C4-2B (cell line): ENCODE measurements at regions not wholly inside any gene's neighbourhood (a gene's known extent, or its start where the extent isn't known, plus 50 kb on each side); places are given as distances from the start of the nearest gene placed in this dataset.
A peak's percentile ranks its signal among the peaks of the same experiment; 100 is the strongest.

Experiments
- H3K27ac ChIP-seq: fragments of 450-650 bp; 2 replicates; pipeline ENCODE4 v1.5.1; 2017
- CTCF ChIP-seq: fragments of 450-650 bp; conservative IDR thresholded peaks from 2 replicates; pipeline ENCODE4 v1.5.1; 2017; ENCODE audit warnings: mild to moderate bottlenecking
- ZFX ChIP-seq: fragments of 450-650 bp; IDR thresholded peaks from 2 replicates; pipeline ENCODE4 v1.6.1; 2017

- no peak for TF ChIP-seq ZFX
- peak; percentile 27 for TF ChIP-seq CTCF
- no peak overlapping the region for H3K27ac ChIP-seq
These were observed 1117.7 kb downstream of the CBLN2 start for GRCh38 chr18:71426441-71426840.

- TF ChIP-seq ZFX (no peak), CTCF (no peak)
- no peak overlapping the region for H3K27ac ChIP-seq
These were observed 1116.4 kb downstream of the SOCS6 start for GRCh38 chr18:71405169-71405809.

- no peak overlapping the region for H3K27ac ChIP-seq
- no peak for TF ChIP-seq CTCF
These were observed 1114.7 kb downstream of the SOCS6 start for GRCh38 chr18:71403501-71403900.

- no peak for TF ChIP-seq ZFX
- TF ChIP-seq CTCF, result peak; percentile 53
- no peak overlapping the region for H3K27ac ChIP-seq
These were observed 1109.7 kb downstream of the SOCS6 start for GRCh38 chr18:71398531-71398930.

DNA sequence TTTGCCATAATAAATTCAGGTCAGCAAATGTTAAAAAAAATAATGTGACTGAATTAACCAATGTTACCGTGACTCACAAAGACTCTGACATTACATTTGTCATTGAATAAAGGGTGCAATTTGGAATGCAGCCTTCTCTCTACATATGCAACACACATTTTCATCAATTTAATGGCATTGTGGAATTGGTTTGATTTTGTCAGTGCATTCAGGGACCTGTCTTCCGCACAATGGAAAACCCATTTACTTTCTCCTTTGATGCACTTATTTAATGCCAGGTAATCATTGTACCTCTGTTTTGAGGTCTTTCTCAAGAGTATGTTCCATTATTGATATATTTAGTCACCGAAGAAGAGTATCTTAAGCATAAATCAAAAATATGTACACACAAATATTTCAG is 1099.3 kb downstream of the SOCS6 start:
- no peak overlapping the region for H3K27ac ChIP-seq
- TF ChIP-seq ZFX (no peak), CTCF (no peak)

DNA sequence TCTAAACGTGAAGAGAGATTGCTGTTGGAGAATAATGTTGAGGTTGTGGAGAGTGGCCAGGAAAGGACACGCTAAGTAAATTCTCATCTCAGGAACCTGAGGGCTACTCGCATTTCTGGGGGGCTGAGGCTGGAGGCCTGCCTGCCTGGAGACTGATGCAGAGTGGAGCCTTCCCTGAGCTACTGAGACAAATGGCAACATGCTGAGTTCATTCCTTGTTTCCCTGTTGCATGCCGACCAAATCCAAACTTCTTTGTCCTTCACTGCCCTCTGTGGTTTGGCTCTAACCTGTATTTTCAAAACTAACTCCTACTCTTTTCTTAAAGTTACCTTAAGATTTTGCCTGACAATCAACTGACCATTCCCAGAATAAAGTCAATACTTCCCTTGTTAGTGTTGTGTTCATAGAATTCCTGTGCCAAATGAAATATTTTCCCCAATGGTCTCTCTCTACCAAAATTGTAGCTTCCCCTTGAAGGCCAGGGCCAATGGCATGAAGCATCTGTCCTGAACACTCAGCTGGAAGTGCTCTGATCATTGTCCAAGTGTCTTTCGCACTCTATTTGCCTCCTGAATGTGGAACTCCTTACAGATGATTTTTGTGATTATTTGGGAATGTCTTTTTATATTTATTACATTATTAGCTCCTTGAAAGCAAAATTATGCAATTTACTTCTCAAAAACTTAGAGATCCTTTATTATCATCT is 1085.6 kb downstream of the SOCS6 start:
- H3K27ac ChIP-seq, result no peak overlapping the region
- TF ChIP-seq CTCF (no peak), ZFX (no peak)

DNA sequence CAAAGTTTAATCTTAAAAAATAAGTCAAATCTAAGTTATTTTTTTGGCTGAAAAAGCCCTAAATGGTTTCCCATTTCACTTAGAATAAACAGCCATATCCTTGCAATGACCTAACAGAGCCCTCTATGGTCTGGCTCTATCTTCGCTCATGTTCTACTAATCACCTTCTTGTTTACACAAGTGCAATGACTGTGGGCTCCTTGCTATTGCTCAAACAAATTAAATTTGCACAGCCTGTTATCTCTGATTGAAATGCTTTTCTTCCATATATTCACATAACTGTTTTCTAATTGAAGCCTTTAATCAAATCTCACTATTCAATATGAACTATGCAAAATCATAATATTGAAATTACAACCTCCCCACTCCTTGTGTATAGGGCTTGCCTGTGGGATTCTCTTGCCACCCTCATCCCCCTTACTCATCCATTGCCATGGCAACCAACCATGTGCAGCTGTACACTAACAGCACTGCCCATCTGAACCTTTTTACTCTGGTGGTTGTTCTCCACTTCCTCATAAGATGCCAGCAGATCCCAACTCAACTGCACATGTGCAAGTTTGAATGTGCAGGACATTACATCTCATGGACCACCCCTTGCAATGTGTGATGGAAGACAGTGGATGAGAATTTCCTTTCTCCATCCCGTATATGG is 1083.2 kb downstream of the SOCS6 start:
- H3K27ac ChIP-seq, result no peak overlapping the region

More for the DNA sequence above, 1083.2 kb downstream of the SOCS6 start:
- no peak for TF ChIP-seq ZFX
- no peak for TF ChIP-seq CTCF
